ENCODE measurements at regions not wholly inside any gene's neighbourhood (a gene's known extent, or its start where the extent isn't known, plus 50 kb on each side); places are given as distances from the start of the nearest gene placed in this dataset.

- dilution Hi-C loops (cut with MboI; ENCODE audit: extremely low pct_ligation_motif_present, low sequenced_read_pairs): no loop called here
- no peak overlapping the region for H3K4me3 ChIP-seq (replicated peaks in 1 of 3; ENCODE audit: insufficient read depth in 1 of 3, low read depth in 1 of 3, low read length in 3 of 3)
- intact Hi-C loops (cut with micrococcal nuclease): no loop called here
- H3K27ac ChIP-seq (ENCODE audit: insufficient read depth, low read depth, low read length): no peak overlapping the region
- H3K9me1 ChIP-seq (replicated peaks; ENCODE audit: control insufficient read depth, extremely low read depth, insufficient read depth, low read length): no peaks in the 10 kb centered on the region
- DNase-seq (ENCODE audit: low read depth, low spot score) (no peak), FAIRE-seq (no peak)
- no peak overlapping the region for H3K9ac ChIP-seq (replicated peaks; ENCODE audit: extremely low read depth, insufficient read depth, low read length)
- H3K36me3 ChIP-seq (ENCODE audit: control insufficient read depth in 2 of 2, extremely low read depth in 1 of 2, insufficient read depth in 2 of 2, low read length in 2 of 2): no peaks in the 10 kb centered on the region
- H4K20me1 ChIP-seq (replicated peaks; ENCODE audit: control insufficient read depth, extremely low read depth, insufficient read depth, low read length): peaks cover 2% of the 10 kb centered on the region
- CTCF ChIA-PET: interaction anchor here (1.3 to 4.0 kb wide), 2 partner anchors 14 to 139 kb away, joined by 4 to 23 read pairs; no protein-coding TSS in a partner anchor
- H2AFZ ChIP-seq (ENCODE audit: low read depth, low read length): no peak overlapping the region
- H3K4me1 ChIP-seq (ENCODE audit: control insufficient read depth, extremely low read depth, insufficient read depth, low read length): no peaks in the 10 kb centered on the region
- peaks cover 0 to 5% of the 10 kb centered on the region in 2 experiments for H3K27me3 ChIP-seq (ENCODE audit: control insufficient read depth in 2 of 2, insufficient read depth in 2 of 2, low read length in 2 of 2)
- TF ChIP-seq MYC (IDR thresholded peaks at IDR 0.05; ENCODE audit: low read depth, low read length): no peak
- no peak for TF ChIP-seq POLR2AphosphoS5 (IDR thresholded peaks at IDR 0.05; ENCODE audit: insufficient read depth, low read depth, low read length)
- TF ChIP-seq POLR2A (IDR thresholded peaks at IDR 0.05; ENCODE audit: low read depth, low read length): no peak
- no peak for TF ChIP-seq GATA2 (IDR thresholded peaks at IDR 0.05; ENCODE audit: insufficient read depth, insufficient read length, low read depth, low read length)
- TF ChIP-seq FOS (IDR thresholded peaks at IDR 0.05; ENCODE audit: borderline replicate concordance, insufficient read depth, low read length): no peak
- no peak for TF ChIP-seq EZH2 (IDR thresholded peaks at IDR 0.05; ENCODE audit: borderline replicate concordance, low read depth, low read length, severe bottlenecking)
- no peak for TF ChIP-seq JUN (IDR thresholded peaks at IDR 0.05; ENCODE audit: borderline replicate concordance, insufficient read depth, insufficient read length, low read depth)
- no peak for TF ChIP-seq CTCF (IDR thresholded peaks at IDR 0.05; ENCODE audit: extremely low read depth in 1 of 2, insufficient read depth in 1 of 2, low read depth in 1 of 2, low read length in 2 of 2)
- H3K4me2 ChIP-seq (ENCODE audit: insufficient read depth, low read length): no peak overlapping the region
- POLR2A ChIA-PET: no interaction called here
- H3K9me3 ChIP-seq (replicated peaks; ENCODE audit: control insufficient read depth, insufficient read depth, low read length): no peaks in the 10 kb centered on the region
- no peaks in the 10 kb centered on the region for H3K79me2 ChIP-seq (ENCODE audit: control insufficient read depth, insufficient read depth, low read length)
- BruUV-seq (replicated peaks): no TSS peak
Measured at GRCh38 chr11:62067741-62068140, 56.1 kb upstream of the INCENP start.

All from endothelial cell of umbilical vein (primary cell).